HUES64 (cell line): ENCODE measurements at regions not wholly inside any gene's neighbourhood (a gene's known extent, or its start where the extent isn't known, plus 50 kb on each side); places are given as distances from the start of the nearest gene placed in this dataset.
A peak's percentile ranks its signal among the peaks of the same experiment; 100 is the strongest.

ENCODE experiments used
- H3K27ac ChIP-seq: 2 replicates; pipeline ENCODE4 v1.7.0; 2013; ENCODE audit warnings: low read depth, low read length, inconsistent platforms
- H3K27me3 ChIP-seq: 2 replicates; pipeline ENCODE4 v1.6.1; 2013; ENCODE audit warnings: mild to moderate bottlenecking, low read length; ENCODE audit not compliant: insufficient read depth
- H3K36me3 ChIP-seq: 2 replicates; pipeline ENCODE4 v1.6.1; 2013; ENCODE audit warnings: mild to moderate bottlenecking, low read length; ENCODE audit not compliant: insufficient read depth
- H3K4me1 ChIP-seq: 2 replicates; pipeline ENCODE4 v1.6.1; 2013; ENCODE audit warnings: mild to moderate bottlenecking, low read length, moderate library complexity; ENCODE audit not compliant: insufficient read depth
- H3K4me3 ChIP-seq: 2 replicates; pipeline ENCODE4 v1.5.1; 2013; ENCODE audit warnings: mild to moderate bottlenecking, low read length, moderate library complexity
- H3K9ac ChIP-seq: 2 replicates; pipeline ENCODE4 v1.6.1; 2013; ENCODE audit warnings: mild to moderate bottlenecking, low read depth, low read length
- H3K9me3 ChIP-seq: 2 replicates; pipeline ENCODE4 v1.6.1; 2013; ENCODE audit warnings: low read depth, low read length; ENCODE audit not compliant: insufficient read depth
- WGBS: fragments of 150-250, 120-280 bp; methylation state at CpG from one replicate; pipeline ENCODE4 v1.1.7; 2013; ENCODE audit warnings: missing lambda C conversion rate; 5-methylcytosine and 5-hydroxymethylcytosine counted together

DNA sequence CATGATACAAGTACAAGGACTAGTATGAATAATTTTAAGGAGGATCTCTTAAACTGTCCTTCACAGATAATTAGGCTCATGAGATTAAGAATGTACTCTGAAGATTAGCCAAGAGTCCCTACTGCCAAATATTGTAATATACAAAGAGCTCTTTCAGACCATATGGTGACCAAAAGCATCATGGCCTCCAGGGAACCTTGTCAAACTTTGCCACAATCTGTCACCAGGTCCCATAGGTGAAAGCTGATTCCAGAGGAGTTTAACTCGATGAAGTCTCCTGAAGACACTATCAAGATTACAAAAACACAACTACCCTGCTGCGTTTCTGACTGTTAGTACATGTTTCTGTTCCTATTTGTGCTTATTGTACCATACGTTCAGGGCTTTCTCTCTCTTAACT is 395.4 kb upstream of the ITGA1 start:
- H3K4me1 ChIP-seq, result peaks cover 4% of the 10 kb centered on the region; the same call in 1 of the 2 replicates
- H3K4me3 ChIP-seq, result no peak overlapping the region
- H3K27me3 ChIP-seq, result no peaks in the 10 kb centered on the region
- 92% methylated on average over 3 of the region's 3 CpGs for WGBS
- no peak overlapping the region for H3K27ac ChIP-seq
- no peak overlapping the region for H3K9ac ChIP-seq
- no peaks in the 10 kb centered on the region for H3K36me3 ChIP-seq
- no peaks in the 10 kb centered on the region; the same call in 1 of the 2 replicates for H3K9me3 ChIP-seq

DNA sequence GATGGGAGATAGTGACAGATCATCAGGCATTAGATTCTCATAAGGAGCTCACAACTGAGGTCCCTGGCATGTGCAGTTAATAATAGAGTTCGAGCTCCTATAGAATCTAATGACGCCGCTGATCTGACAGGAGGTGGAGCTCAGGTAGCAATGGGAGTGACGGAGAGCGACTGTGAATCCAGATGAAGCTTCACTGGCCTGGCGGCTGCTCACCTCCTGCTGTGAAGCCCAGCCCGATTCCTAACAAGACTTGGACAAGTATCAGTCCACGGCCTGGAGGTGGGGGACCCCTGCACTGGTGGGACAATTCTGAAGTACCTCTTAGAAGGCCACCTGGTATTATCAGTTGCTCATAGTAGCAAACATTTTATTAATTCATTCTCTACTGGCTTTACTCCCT is 377.9 kb upstream of the ITGA1 start:
- H3K4me1 ChIP-seq, result no peaks in the 10 kb centered on the region
- no peaks in the 10 kb centered on the region for H3K36me3 ChIP-seq
- WGBS, result 94% methylated on average over 8 of the region's 8 CpGs
- no peak overlapping the region for H3K9ac ChIP-seq
- H3K9me3 ChIP-seq, result no peaks in the 10 kb centered on the region
- no peak overlapping the region for H3K27ac ChIP-seq
- H3K4me3 ChIP-seq, result no peak overlapping the region
- no peaks in the 10 kb centered on the region for H3K27me3 ChIP-seq

DNA sequence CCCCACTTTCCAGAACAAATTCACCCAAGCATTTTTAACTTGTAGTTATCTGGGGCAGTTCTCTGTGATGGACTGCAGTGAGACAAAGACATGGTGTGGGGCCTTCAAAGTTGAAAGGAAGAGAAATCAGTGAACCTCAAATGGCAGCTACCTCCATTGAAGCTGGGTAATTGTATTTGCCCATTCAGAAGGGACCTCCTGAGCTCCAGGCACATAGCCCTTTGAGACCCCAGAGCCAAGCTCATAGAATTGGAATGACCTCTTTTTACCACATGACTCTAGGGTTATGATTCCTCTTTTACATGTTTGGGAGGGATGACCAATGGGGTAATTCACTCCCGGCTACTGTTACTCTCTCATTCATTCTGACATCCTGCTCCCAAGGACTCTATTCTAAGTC is 368.4 kb upstream of the ITGA1 start:
- H3K27me3 ChIP-seq, result no peaks in the 10 kb centered on the region
- H3K9ac ChIP-seq, result no peak overlapping the region
- no peak overlapping the region for H3K27ac ChIP-seq
- H3K4me1 ChIP-seq, result no peaks in the 10 kb centered on the region
- WGBS, result 88% methylated on average over 1 of the region's 1 CpG
- no peak overlapping the region for H3K4me3 ChIP-seq
- no peaks in the 10 kb centered on the region for H3K9me3 ChIP-seq
- H3K36me3 ChIP-seq, result no peaks in the 10 kb centered on the region

DNA sequence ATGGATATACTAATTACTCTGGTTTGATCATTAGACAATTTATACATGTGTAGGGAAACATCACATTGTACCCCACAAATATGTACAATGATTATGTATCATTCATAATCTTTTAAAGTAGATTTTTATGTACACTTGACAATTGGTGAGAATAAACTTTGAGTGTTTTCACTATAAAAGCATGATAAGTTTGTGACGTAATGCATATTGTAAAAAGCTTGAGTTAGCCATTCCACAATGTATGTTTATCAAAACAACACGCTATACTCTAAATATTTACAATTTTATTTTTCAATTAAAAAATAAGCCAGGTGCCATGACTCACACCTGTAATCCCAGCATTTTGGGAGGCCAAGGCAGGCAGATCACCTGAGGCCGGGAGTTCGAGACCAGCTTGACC is 360.1 kb upstream of the ITGA1 start:
- Histone ChIP-seq H3K27me3 (no peaks in the 10 kb centered on the region), H3K4me3 (no peak overlapping the region), H3K9ac (no peak overlapping the region), H3K4me1 (no peaks in the 10 kb centered on the region), H3K27ac (no peak overlapping the region), H3K36me3 (no peaks in the 10 kb centered on the region), H3K9me3 (no peaks in the 10 kb centered on the region)
- 97% methylated on average over 4 of the region's 4 CpGs for WGBS

DNA sequence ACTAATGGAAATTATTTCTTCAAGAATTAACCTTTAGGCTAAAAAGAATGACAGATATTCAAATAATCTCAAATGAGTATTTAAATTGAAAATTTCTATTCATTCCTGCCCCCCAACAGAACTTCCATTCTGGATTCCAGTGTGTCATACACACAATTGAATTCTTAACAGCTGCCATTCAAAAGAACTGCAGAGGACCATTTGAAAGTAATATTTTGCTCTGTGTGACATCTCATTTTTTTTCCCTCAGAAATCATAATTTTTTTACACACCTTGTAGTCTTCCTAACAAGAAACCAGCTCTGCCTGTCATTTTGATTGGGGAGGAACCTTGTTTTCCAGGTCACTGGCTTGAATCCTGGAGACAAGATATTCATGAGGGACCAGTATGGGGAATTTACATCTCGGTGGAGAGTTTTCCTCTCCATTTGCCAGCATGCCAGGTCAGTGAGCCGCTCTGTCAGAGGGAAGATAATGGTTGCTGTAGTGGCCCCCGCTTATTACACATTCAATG is 358.7 kb upstream of the ITGA1 start:
- H3K36me3 ChIP-seq, result no peaks in the 10 kb centered on the region
- no peak overlapping the region for H3K4me3 ChIP-seq
- no peak overlapping the region for H3K9ac ChIP-seq
- H3K27ac ChIP-seq, result no peak overlapping the region
- H3K9me3 ChIP-seq, result no peaks in the 10 kb centered on the region
- 91% methylated on average over 3 of the region's 3 CpGs for WGBS
- H3K4me1 ChIP-seq, result no peaks in the 10 kb centered on the region
- H3K27me3 ChIP-seq, result no peaks in the 10 kb centered on the region

DNA sequence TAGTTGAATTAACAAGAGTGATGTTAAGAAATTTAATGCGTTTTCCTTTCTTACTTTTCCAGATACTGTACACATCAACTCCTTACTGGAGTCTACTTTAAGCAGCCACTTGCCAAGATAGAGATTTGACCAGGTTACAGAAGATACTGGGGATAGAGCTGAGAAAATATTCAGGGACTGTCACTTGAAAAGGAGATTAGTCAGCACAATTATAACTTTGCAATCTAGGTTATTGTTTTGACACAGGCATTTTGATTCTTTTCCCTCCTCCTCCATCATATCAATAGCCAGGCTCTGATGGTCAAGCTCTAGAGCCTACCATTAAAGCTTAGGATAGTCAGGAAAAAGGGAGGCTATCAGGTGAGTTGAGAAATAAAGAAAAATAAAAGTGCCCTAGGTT is 345.9 kb upstream of the ITGA1 start:
- H3K27me3 ChIP-seq, result no peaks in the 10 kb centered on the region
- no peaks in the 10 kb centered on the region for H3K4me1 ChIP-seq
- no peak overlapping the region for H3K4me3 ChIP-seq
- no peaks in the 10 kb centered on the region for H3K36me3 ChIP-seq
- no CpG with 5 or more reads among the region's 1 CpG for WGBS
- no peak overlapping the region for H3K27ac ChIP-seq
- no peak overlapping the region for H3K9ac ChIP-seq
- peaks cover 5% of the 10 kb centered on the region; the same call in 1 of the 2 replicates for H3K9me3 ChIP-seq

DNA sequence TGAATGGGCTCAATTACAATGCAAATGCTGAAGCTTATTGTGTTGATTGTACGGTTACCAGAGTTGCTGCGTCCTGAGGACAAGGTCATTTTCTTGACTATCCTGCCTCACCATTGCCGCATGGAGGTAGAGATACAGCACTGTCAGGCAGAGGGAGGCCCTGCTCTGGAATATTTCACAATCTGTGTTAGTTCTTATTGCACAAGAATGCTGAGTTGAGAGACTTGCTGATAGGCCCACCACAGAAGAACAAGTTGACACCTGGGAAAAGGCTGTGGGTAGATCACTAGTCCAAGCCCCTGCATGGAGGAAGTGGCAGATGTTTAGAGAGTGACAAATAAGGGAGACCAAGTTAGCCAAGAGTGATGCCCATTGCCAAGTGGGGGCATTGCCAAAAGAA is 344.5 kb upstream of the ITGA1 start:
- Histone ChIP-seq H3K36me3 (no peaks in the 10 kb centered on the region), H3K9ac (no peak overlapping the region), H3K4me1 (no peaks in the 10 kb centered on the region), H3K9me3 (peaks cover 5% of the 10 kb centered on the region; the same call in 1 of the 2 replicates), H3K4me3 (no peak overlapping the region), H3K27me3 (no peaks in the 10 kb centered on the region), H3K27ac (no peak overlapping the region)
- WGBS, result 95% methylated on average over 3 of the region's 3 CpGs

DNA sequence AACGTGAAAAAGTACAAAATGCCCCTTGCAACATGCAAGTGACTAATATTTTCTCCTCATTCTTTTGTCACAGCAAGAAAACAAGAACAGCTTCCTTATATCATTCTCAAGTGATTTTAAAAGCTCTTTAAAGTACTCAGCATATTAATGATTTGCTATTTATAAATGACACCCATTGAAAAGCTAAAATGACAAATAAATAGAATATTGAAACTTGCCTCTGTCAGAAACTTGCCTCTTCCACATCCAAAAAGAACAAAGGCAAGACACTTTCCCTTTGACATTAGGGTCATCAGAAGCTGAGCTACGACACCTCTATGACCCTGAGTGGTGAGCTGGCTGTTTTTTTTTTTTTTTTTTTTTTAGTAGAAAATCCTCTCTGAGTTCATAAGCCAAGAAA is 339.6 kb upstream of the ITGA1 start:
- WGBS, result 76% methylated on average over 2 of the region's 2 CpGs
- no peaks in the 10 kb centered on the region for H3K27me3 ChIP-seq
- H3K9ac ChIP-seq, result no peak overlapping the region
- H3K4me1 ChIP-seq, result peaks cover 33% of the 10 kb centered on the region
- no peak overlapping the region for H3K4me3 ChIP-seq
- H3K36me3 ChIP-seq, result no peaks in the 10 kb centered on the region
- no peaks in the 10 kb centered on the region for H3K9me3 ChIP-seq
- no peak overlapping the region for H3K27ac ChIP-seq

DNA sequence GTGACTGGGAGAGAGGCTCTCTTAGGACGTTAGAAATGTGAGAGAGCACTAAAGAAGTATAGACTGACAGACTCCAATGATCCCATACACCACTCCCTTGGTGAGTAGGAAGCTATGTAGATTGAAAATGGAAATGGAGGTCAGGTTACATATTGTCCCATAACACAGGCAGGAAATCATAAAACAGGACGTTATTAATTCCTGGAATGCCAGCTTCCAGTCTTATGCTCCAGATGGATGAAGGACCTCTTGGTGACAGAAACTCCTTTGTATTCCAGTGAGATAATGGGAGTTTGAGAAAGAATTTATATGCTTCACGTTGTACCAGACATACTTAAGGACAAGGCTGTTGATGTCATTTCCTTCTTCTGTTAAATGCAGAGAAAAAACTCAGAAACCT is 338.2 kb upstream of the ITGA1 start:
- Histone ChIP-seq H3K27ac (no peak overlapping the region), H3K9me3 (no peaks in the 10 kb centered on the region), H3K9ac (no peak overlapping the region), H3K4me1 (peaks cover 37% of the 10 kb centered on the region), H3K36me3 (no peaks in the 10 kb centered on the region), H3K4me3 (no peak overlapping the region), H3K27me3 (no peaks in the 10 kb centered on the region)
- 84% methylated on average over 3 of the region's 3 CpGs for WGBS

DNA sequence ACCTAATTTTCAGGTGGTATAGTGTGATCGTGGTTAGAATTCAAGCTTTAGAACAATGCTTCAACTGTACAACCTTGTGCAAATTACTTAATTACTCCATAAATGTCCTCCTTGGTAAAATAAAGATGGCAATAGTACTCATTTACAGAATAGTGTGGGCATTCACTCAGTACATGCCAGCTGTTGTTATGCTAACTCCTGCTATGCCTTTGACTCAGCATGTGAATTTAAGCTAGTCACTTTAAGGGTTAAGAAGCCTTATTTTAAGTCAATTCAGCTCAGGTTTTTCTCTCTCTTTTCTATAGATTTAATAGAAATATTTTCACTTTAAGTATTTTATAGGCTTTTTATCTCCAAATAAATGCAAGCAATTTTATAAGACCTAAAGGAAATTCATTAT is 335.6 kb upstream of the ITGA1 start:
- no peak overlapping the region for H3K9ac ChIP-seq
- no peak overlapping the region for H3K4me3 ChIP-seq
- WGBS, result no CpG with 5 or more reads among the region's 1 CpG
- no peaks in the 10 kb centered on the region for H3K27me3 ChIP-seq
- H3K4me1 ChIP-seq, result peaks cover 37% of the 10 kb centered on the region
- no peaks in the 10 kb centered on the region for H3K36me3 ChIP-seq
- 0 out of 2 replicates have a peak overlapping the region, but pooled peaks have one; percentile 20 for H3K27ac ChIP-seq
- H3K9me3 ChIP-seq, result no peaks in the 10 kb centered on the region

DNA sequence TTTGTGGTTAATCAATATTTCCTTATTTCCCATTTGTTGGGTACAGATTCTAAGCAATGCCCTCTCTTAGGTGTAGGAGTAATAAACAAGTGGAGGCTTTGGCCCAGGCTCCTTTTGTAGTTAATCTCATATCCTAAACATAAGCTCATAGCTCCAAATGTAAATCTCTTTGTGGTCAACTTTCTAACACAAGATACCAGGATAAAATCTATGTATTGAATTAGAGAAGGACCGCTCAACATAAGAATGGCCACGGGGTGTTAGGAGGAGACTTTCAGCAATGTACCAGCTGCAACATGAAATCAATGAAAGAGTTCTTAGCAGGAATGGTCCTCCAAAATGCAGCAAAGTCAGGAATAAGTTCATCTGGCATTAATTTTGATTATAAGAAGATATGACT is 334.5 kb upstream of the ITGA1 start:
- no peaks in the 10 kb centered on the region for H3K27me3 ChIP-seq
- no peaks in the 10 kb centered on the region for H3K9me3 ChIP-seq
- no peaks in the 10 kb centered on the region for H3K36me3 ChIP-seq
- WGBS, result 69% methylated on average over 2 of the region's 2 CpGs
- H3K4me3 ChIP-seq, result no peak overlapping the region
- no peak overlapping the region; the same call in 1 of the 2 replicates for H3K27ac ChIP-seq
- H3K9ac ChIP-seq, result no peak overlapping the region
- H3K4me1 ChIP-seq, result peaks cover 37% of the 10 kb centered on the region

DNA sequence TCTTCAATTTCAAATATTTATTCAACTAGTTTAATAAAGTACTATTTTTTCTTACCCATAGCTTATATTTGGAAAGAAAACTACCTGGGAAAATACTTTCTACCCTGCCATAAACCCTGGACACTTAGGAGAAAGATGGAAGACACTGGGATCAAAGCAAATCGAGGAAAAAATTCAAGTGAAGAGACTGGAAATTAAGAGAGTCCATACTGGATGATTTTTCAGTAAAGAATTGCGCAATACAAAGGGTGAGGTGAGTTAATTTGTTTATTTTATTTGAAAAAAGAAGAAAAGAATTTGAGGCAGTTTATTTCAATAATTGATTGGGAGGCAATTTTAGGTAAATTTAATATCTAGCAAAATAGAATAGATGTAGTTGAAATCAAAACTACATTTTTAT is 331.8 kb upstream of the ITGA1 start:
- 92% methylated on average over 2 of the region's 2 CpGs for WGBS
- no peak overlapping the region for H3K4me3 ChIP-seq
- no peak overlapping the region for H3K9ac ChIP-seq
- peaks cover 26% of the 10 kb centered on the region for H3K4me1 ChIP-seq
- H3K27ac ChIP-seq, result no peak overlapping the region
- no peaks in the 10 kb centered on the region for H3K36me3 ChIP-seq
- H3K27me3 ChIP-seq, result no peaks in the 10 kb centered on the region
- no peaks in the 10 kb centered on the region for H3K9me3 ChIP-seq
